Hepatocyte (in vitro differentiated cells): ENCODE measurements at regions not wholly inside any gene's neighbourhood (a gene's known extent, or its start where the extent isn't known, plus 50 kb on each side); places are given as distances from the start of the nearest gene placed in this dataset.
"Not testable (repeated sequence)": the region's sequence is repeated elsewhere in the genome, so short reads cannot be mapped to it uniquely, and the experiment has no call there.

Experiments
- DNase-seq: peaks from one replicate; pipeline ENCODE4 v3.0.0-alpha.2; 2016; ENCODE audit warnings: low spot score
- H2AFZ ChIP-seq: fragments of 200-600 bp; sonication (generic); 2 replicates; pipeline ENCODE4 v1.6.0; 2016; ENCODE audit warnings: antibody characterized with exemption, mild to moderate bottlenecking
- H3K27ac ChIP-seq: fragments of 200-600 bp; sonication (generic); 2 replicates; pipeline ENCODE4 v1.5.1; 2016; ENCODE audit warnings: mild to moderate bottlenecking
- H3K27me3 ChIP-seq: fragments of 200-600 bp; sonication (generic); 2 replicates; pipeline ENCODE4 v1.6.1; 2016
- H3K36me3 ChIP-seq: fragments of 200-600 bp; sonication (generic); replicated peaks from 2 replicates; pipeline ENCODE4 v1.5.1; 2016; ENCODE audit warnings: low read depth; ENCODE audit not compliant: insufficient read depth
- H3K4me1 ChIP-seq: fragments of 200-600 bp; sonication (generic); 2 replicates; pipeline ENCODE4 v1.5.1; 2016; ENCODE audit warnings: mild to moderate bottlenecking, moderate library complexity; ENCODE audit not compliant: insufficient read depth
- H3K4me2 ChIP-seq: fragments of 200-600 bp; sonication (generic); 2 replicates; pipeline ENCODE4 v1.6.0; 2016
- H3K4me3 ChIP-seq: fragments of 200-600 bp; sonication (generic); 2 replicates; pipeline ENCODE4 v1.5.1; 2016; ENCODE audit warnings: mild to moderate bottlenecking
- H3K79me2 ChIP-seq: fragments of 200-600 bp; sonication (generic); 2 replicates; pipeline ENCODE4 v1.6.0; 2017; ENCODE audit warnings: mild to moderate bottlenecking
- H3K9me2 ChIP-seq: fragments of 200-600 bp; sonication (generic); replicated peaks from 2 replicates; pipeline ENCODE4 v1.6.0; 2017; ENCODE audit warnings: mild to moderate bottlenecking; ENCODE audit not compliant: insufficient read depth
- H3K9me3 ChIP-seq: fragments of 200-600 bp; sonication (generic); 2 replicates; pipeline ENCODE4 v1.5.1; 2016; ENCODE audit warnings: low read depth, mild to moderate bottlenecking
- H4K20me1 ChIP-seq: fragments of 200-600 bp; sonication (generic); 2 replicates; pipeline ENCODE4 v1.6.0; 2016; ENCODE audit warnings: mild to moderate bottlenecking; ENCODE audit not compliant: insufficient read depth, poor library complexity, severe bottlenecking
- CTCF ChIP-seq: fragments of 200-600 bp; sonication (generic); IDR thresholded peaks from 2 replicates; pipeline ENCODE4 v1.5.1; 2016; ENCODE audit warnings: antibody characterized with exemption, mild to moderate bottlenecking; ENCODE audit not compliant: poor library complexity
- EZH2 ChIP-seq: fragments of 200-600 bp; sonication (generic); IDR thresholded peaks from 2 replicates; pipeline ENCODE4 v1.6.1; 2016; ENCODE audit warnings: antibody characterized with exemption, mild to moderate bottlenecking, borderline replicate concordance
- EZH2phosphoT487 ChIP-seq: fragments of 200-600 bp; sonication (generic); IDR thresholded peaks from one replicate; pipeline ENCODE4 v1.6.1; 2018; ENCODE audit warnings: antibody characterized with exemption, mild to moderate bottlenecking, low read depth, moderate library complexity; ENCODE audit not compliant: unreplicated experiment, severe bottlenecking
- WGBS: methylation state at CpG from one replicate; pipeline ENCODE4 v1.1.6; 2016; ENCODE audit warnings: low lambda C conversion rate; ENCODE audit errors: missing lambda C conversion rate; 5-methylcytosine and 5-hydroxymethylcytosine counted together

GRCh38 chr13:44147648-44148047 is 226.0 kb upstream of the SERP2 start:
- no peak for TF ChIP-seq EZH2
- no peak for TF ChIP-seq CTCF
- TF ChIP-seq EZH2phosphoT487, result no peak
- no peak overlapping the region for H2AFZ ChIP-seq
- DNase-seq, result no peak
- no peaks in the 10 kb centered on the region for H3K9me3 ChIP-seq
- no peak overlapping the region for H3K4me3 ChIP-seq
- H4K20me1 ChIP-seq, result no peaks in the 10 kb centered on the region
- H3K4me1 ChIP-seq, result peaks cover 12% of the 10 kb centered on the region
- H3K36me3 ChIP-seq, result no peaks in the 10 kb centered on the region
- no peaks in the 10 kb centered on the region for H3K9me2 ChIP-seq
- no peaks in the 10 kb centered on the region for H3K79me2 ChIP-seq
- H3K4me2 ChIP-seq, result no peak overlapping the region
- no peaks in the 10 kb centered on the region for H3K27me3 ChIP-seq
- H3K27ac ChIP-seq, result no peak overlapping the region
- 94% methylated on average over 2 of the region's 2 CpGs for WGBS

GRCh38 chr13:44148159-44148914 is 225.3 kb upstream of the SERP2 start:
- H3K79me2 ChIP-seq, result no peaks in the 10 kb centered on the region
- TF ChIP-seq CTCF (no peak), EZH2 (no peak), EZH2phosphoT487 (no peak)

GRCh38 chr13:44149231-44149630 is 224.4 kb upstream of the SERP2 start:
- not testable (repeated sequence) for H2AFZ ChIP-seq, H3K27ac ChIP-seq, H3K4me3 ChIP-seq, H3K9me2 ChIP-seq, H3K79me2 ChIP-seq, H3K4me2 ChIP-seq, H3K9me3 ChIP-seq, H3K36me3 ChIP-seq, DNase-seq, H3K4me1 ChIP-seq, H4K20me1 ChIP-seq, H3K27me3 ChIP-seq
- WGBS, result 91% methylated on average over 3 of the region's 3 CpGs

More at GRCh38 chr13:44148159-44148914, 225.3 kb upstream of the SERP2 start:
- H3K4me2 ChIP-seq, result no peak overlapping the region
- H3K36me3 ChIP-seq, result no peaks in the 10 kb centered on the region
- no peaks in the 10 kb centered on the region for H3K9me3 ChIP-seq
- no peak overlapping the region for H3K27ac ChIP-seq
- 95% methylated on average over 5 of the region's 5 CpGs for WGBS
- H4K20me1 ChIP-seq, result no peaks in the 10 kb centered on the region
- no peaks in the 10 kb centered on the region for H3K9me2 ChIP-seq
- H3K4me1 ChIP-seq, result peaks cover 7% of the 10 kb centered on the region
- no peak overlapping the region for H3K4me3 ChIP-seq
- no peaks in the 10 kb centered on the region for H3K27me3 ChIP-seq
- H2AFZ ChIP-seq, result no peak overlapping the region
- no peak for DNase-seq

- Histone ChIP-seq H4K20me1 (no peaks in the 10 kb centered on the region), H2AFZ (no peak overlapping the region), H3K9me2 (no peaks in the 10 kb centered on the region), H3K27ac (no peak overlapping the region), H3K9me3 (no peaks in the 10 kb centered on the region), H3K4me1 (peaks cover 7% of the 10 kb centered on the region), H3K79me2 (no peaks in the 10 kb centered on the region), H3K27me3 (no peaks in the 10 kb centered on the region), H3K36me3 (no peaks in the 10 kb centered on the region), H3K4me2 (no peak overlapping the region), H3K4me3 (no peak overlapping the region)
- no peak for DNase-seq
- TF ChIP-seq EZH2phosphoT487 (no peak), CTCF (no peak), EZH2 (no peak)
- WGBS, result 93% methylated on average over 4 of the region's 4 CpGs
These were observed 223.8 kb upstream of the SERP2 start for GRCh38 chr13:44149821-44150220.
